HG03342 (cell line): ENCODE measurements at regions not wholly inside any gene's neighbourhood (a gene's known extent, or its start where the extent isn't known, plus 50 kb on each side); places are given as distances from the start of the nearest gene placed in this dataset.
"Not testable (repeated sequence)": the region's sequence is repeated elsewhere in the genome, so short reads cannot be mapped to it uniquely, and the experiment has no call there.

Source experiments
- ATAC-seq: cut with Tn5 transposase; IDR thresholded peaks from one replicate; pipeline ENCODE4 v1.9.1; 2021; ENCODE audit warnings: mild to moderate bottlenecking, moderate library complexity; ENCODE audit not compliant: unreplicated experiment

- no peak for ATAC-seq
Measured at GRCh38 chr2:128593518-128593878, 274.8 kb upstream of the HS6ST1 start.

DNA sequence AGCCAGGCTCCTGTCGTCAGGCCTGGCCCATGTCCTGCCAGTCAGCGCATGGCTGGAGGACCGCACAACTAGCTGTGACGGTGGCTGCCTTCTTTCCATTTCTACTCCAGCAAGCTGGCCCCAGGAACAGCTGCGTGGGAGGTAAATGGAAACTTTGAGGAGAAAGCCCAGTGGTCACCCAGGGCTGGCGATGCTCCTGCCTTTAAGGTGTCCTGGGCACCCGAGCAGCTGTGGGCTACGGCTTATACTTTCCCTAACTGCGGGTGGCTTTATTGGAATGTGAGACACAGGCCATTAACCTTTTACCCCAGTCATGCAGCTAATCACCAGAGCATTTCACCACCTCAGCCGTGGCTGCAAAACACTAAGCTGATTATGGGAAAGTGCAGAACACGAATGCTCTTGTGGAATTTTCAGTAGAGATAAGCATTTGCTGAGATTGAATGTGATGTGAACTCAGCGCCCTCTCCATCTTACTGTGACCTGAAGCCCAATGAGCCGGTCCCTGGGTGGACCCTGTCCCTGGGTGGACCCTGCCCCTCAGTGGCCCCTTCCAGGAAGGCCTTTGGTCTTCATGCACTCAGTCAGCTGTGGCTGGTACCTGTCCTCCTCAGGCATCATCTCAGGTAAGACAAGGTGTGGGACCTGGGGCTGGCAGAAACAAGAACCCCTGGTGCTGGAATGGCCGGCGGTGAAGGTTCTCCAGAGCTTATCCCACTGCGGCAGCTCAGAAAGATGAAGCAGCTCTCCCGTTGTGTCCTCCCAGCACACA is 275.4 kb upstream of the HS6ST1 start:
- no peak for ATAC-seq

DNA sequence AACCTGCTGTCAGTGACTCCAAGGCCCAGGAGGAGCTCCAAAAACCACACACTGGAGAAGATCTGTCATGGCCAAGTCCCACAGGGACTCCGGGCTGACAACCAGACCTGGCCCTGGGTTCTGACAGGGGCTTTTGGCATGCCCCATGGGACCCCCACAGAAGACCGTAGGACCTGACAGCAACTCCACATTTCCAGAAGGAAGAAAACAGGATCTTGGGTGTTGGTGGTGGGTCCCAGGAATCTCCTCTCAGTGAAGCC is 275.9 kb upstream of the HS6ST1 start:
- ATAC-seq, result no peak

DNA sequence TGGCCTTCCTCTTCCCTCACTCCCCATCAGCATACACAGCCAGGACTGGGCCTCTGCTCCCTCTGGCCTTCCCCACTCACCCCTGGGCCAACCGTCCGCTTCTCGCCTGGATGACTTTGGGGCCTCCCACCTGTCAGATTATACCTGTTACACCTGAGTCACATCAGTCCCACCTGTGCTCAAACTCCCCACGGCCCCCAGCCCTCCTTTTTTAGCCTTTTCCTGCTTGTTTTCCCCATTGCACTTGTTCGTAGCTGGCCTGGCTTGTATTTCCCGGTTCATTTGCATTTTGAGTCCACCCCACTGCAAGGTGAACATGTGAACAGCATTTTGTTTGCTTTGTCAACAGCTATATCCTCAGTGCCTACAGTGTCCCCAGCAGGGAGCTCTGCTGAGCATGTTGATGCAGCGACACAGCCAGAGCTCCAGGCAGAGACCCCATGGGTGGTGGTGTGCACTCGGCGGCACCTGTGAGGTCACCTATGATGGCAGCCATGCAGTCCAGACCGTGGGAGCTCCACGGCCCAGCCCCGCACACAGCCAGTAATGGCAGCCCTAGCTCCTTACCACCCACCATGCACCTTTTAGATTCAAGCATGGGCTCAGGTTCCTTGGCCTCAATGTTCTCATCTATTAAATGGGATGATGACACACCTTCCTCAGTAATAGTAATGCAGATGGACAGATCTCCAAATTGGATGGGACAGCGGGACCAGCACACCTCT is 276.4 kb upstream of the HS6ST1 start:
- no peak for ATAC-seq

DNA sequence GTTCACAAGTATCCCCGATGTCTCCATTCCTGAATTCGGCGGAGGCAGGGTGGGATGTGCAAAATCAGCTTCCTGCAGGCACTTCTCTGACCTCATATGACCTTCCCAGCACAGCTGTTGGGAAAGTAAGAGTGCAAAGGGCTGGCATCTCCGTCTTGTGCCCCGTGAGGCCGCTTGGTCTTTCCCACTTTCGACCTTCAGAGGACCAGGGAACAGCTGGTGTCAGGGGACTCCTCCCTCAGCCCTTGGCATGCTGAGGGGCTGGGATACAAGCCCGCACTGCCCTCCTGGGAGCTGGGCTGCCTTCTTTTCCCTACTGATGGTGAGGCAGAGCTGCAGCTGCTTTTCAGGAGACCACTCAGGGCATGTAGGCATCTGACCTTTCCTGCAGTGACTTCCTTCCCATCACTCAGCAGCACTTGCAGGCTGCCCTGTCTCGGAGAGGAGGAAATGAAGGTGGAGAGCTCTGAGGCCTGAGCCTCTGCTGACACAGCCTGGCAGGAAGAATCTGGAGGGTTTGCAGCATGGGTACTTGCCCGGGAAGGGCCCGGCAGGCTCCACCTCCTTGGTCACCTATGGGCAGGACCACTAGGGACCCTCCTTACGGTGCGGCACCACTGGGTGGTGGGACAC is 277.2 kb upstream of the HS6ST1 start:
- no peak for ATAC-seq

DNA sequence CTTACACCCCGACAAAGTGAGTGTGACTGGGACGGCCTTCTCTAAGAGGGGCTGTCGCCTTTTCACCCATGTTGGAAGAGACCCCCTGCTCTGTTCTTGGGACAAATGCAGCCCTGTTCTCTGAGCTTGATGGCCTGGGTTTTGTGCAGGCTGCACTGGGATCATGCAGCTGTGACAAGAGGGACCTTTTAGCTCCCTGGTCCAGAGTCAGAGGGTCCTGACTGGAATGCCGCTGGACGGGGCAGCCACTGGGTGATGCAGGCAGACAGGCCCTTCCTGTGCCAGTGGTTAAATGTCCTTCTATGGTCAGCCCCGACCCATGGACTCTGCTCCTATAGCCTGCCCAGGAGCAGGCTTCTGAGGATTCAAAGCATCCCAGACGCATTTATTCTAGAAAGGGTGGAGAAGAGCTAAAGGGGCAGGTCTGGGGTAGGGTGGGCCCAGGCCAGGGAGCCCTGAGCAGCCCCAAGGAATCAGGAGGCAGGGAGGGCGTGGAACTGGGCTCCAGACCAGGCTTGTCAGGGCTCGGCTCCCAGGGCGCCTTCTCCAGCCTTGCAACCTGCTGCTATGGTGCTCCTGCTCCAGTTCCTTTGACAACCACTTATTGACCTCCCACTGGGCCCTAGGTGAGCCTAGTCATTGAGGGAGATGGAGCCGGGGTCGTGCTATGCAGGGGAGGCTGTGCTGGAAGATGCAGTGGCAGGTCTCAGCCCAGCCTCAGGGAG is 277.9 kb upstream of the HS6ST1 start:
- ATAC-seq, result no peak

DNA sequence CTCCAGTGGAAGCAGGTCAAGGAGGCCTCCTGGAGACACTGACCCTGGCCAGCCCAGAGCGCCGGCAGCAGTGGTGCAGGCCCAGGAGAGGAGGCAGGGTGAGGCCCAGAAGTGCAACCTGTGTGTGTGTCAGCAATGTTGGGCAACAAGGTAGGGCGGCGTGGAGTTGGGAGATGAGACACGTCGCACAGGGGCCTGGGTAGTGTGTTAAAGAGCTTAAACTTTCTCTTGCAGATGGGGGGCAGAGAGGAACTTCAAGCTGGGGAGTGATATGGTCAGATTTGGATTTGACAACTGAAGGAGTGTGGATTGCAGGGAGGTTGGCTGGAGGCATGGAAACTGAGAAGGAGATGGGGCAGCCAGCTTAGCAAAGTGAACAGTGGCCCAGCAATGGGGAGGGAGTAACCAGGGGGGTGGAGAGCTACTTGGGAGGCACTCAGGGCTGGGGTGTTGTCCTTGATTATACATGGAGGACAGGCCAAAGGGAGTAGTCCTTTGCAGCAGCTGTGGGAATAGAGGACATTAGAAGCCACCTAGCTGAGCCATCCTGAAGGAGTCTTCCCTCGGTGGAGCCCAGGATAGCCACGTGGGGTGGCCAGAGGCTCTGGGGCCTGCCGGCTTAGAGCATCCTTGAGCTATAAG is 278.6 kb upstream of the HS6ST1 start:
- ATAC-seq, result no peak

DNA sequence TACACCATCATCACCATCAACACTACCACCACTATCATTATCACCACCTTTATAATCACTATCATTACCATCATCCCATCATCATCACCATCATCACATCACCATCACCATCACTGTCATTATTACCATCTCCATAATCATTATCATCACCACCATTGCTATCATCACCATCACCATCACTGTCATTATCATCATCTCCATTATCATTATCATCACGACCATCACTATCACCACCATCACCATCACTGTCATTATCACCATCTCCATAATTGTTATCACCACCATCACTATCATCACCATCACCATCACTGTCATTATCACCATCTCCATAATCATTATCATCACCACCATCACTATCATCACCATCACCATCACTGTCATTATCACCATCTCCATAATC is 279.6 kb upstream of the HS6ST1 start:
- not testable (repeated sequence) for ATAC-seq

GRCh38 chr2:128598862-128599441 is 280.3 kb upstream of the HS6ST1 start:
- no peak for ATAC-seq

- ATAC-seq, result no peak
Measured at GRCh38 chr2:128599700-128600099, 281.0 kb upstream of the HS6ST1 start.

GRCh38 chr2:128600581-128601297 is 282.1 kb upstream of the HS6ST1 start:
- ATAC-seq, result no peak

- ATAC-seq, result no peak
Measured at GRCh38 chr2:128601298-128602037, 282.8 kb upstream of the HS6ST1 start.

DNA sequence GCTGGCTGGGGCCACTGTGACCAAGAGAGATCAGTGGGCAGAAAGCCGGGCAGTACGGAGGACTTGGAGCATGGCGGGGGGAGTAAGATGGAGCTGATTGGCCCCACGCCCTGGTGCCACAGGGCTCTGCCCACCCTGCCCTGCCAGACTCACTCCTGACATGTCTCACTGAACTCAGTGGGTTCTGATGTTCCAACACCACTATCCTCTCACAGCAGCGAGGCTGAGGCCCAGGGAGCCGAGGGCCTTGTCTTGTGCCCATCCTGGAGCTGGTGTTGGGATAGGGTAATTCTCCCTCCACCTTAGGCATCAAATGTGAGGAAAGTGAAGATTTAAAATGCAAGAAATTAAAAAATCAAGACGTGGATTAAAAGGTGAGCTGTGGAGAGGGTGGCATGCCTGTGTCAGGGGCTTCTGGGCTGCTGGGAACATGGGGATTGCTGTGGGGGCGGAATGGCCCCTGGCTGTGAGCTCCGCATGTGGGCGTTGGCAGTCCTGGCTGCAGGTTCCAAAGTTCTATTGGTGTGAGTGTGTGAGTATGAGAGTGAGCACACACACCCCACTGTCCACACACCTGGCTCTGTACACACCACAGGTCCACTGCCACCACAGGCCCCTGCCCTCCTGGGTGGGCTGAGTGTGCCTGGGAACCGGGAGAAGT is 283.5 kb upstream of the HS6ST1 start:
- no peak for ATAC-seq

DNA sequence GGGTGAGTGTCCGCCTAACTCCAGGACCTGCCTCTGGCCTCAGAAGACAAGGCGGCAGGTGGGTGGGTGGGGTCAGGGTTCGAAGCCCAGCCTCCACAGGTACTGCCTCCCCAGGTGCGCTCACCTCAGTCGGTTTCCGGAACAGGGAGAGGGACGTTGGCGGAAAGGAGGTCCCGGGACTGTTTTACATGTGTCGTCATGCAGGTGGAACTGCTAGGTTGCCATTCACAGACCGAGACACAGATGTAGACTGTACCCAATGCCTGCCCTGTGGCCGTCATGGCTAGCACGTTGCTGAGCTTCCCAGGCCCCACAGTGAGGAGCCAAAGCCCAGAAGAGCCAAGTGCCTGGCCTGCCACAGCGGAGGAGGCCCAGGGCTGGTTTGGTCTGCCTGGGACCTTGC is 284.0 kb upstream of the HS6ST1 start:
- no peak for ATAC-seq

GRCh38 chr2:128603411-128603924 is 284.8 kb upstream of the HS6ST1 start:
- no peak for ATAC-seq

GRCh38 chr2:128604045-128604444 is 285.4 kb upstream of the HS6ST1 start:
- no peak for ATAC-seq

GRCh38 chr2:128604581-128604980 is 285.9 kb upstream of the HS6ST1 start:
- not testable (repeated sequence) for ATAC-seq

DNA sequence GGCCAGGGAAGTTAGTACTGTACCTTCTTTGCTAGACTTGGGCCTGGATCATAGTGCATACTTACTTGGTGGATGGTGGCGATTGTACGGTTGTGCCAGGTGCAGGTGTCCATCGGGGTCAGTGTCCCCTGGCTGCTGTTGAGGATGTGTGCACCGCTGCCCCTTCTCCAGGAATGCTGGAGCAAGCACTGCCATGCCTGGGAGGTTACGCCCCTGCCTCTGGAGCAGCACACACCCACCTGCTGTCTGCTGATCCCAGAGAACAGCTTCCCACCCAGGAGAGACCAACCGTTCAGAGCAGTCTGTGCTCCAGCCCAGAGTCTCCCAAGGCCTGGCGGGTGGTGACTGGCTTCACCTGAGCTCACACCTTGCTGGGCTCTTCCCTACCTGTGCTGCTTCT is 286.8 kb upstream of the HS6ST1 start:
- ATAC-seq, result no peak

DNA sequence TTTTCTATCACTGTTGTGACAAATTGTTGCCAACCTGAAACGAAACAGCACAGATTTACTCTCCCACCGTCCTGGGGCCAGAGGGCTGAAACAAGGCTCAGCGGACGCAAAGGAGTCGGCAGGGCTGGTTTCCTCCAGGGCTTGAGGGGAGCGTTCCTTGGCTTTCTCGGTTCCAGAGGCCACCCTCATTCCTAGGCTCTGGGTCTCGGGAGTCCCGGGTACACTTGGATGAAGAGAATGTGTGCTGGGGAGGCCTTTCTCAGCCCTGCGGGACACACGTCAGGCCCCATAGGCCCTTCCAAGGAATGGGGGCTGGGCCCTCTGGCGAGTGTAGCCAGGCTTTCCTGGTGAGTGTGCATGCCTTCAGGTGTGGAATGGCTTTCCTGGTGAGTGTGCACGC is 287.3 kb upstream of the HS6ST1 start:
- ATAC-seq, result no peak
